GM23338 (cell line): ENCODE measurements at regions not wholly inside any gene's neighbourhood (a gene's known extent, or its start where the extent isn't known, plus 50 kb on each side); places are given as distances from the start of the nearest gene placed in this dataset.

Experiments used
- CTCF ChIP-seq, 2 experiments: fragments of 200-600 bp in 1 of 2; sonication (generic) in 1 of 2; conservative IDR thresholded peaks; 2 replicates each; pipeline versions ENCODE4 v1.5.1 to v1.6.1; 2016 to 2017; ENCODE audit warnings: antibody characterized with exemption in 2 of 2, low read depth in 2 of 2, mild to moderate bottlenecking in 2 of 2, moderate library complexity in 1 of 2
- EZH2 ChIP-seq: fragments of 200-600 bp; sonication (generic); IDR thresholded peaks from one replicate; pipeline ENCODE4 v1.8.0; 2017; ENCODE audit warnings: antibody characterized with exemption, mild to moderate bottlenecking, low read depth; ENCODE audit not compliant: unreplicated experiment
- EZH2phosphoT487 ChIP-seq: fragments of 200-600 bp; sonication (generic); IDR thresholded peaks from one replicate; pipeline ENCODE4 v1.8.1; 2018; ENCODE audit warnings: antibody characterized with exemption; ENCODE audit not compliant: unreplicated experiment
- POLR2AphosphoS5 ChIP-seq: IDR thresholded peaks from 2 replicates; pipeline ENCODE4 v1.6.1; 2016; ENCODE audit warnings: antibody characterized with exemption, low read depth
- REST ChIP-seq: IDR thresholded peaks from one replicate; pipeline ENCODE4 v1.6.1; 2018; ENCODE audit warnings: antibody characterized with exemption; ENCODE audit not compliant: unreplicated experiment

- TF ChIP-seq CTCF (conservative IDR thresholded peaks at IDR 0.05; ENCODE audit: low read depth in 2 of 2) (no peak), EZH2phosphoT487 (no peak), REST (no peak), EZH2 (no peak), POLR2AphosphoS5 (no peak)
Measured at GRCh38 chr2:180128861-180129260, 121.8 kb upstream of the CWC22 start.
